Nephron progenitor cell (in vitro differentiated cells): ENCODE measurements at regions not wholly inside any gene's neighbourhood (a gene's known extent, or its start where the extent isn't known, plus 50 kb on each side); places are given as distances from the start of the nearest gene placed in this dataset.
A peak's percentile ranks its signal among the peaks of the same experiment; 100 is the strongest.

Experiments
- DNase-seq: peaks from one replicate; pipeline ENCODE4 v3.0.0; 2021
- H3K27ac Mint-ChIP-seq: 2 replicates; pipeline ENCODE4 v1.8.0; 2021; ENCODE audit warnings: mild to moderate bottlenecking, moderate library complexity, mixed read lengths
- H3K27me3 Mint-ChIP-seq: 2 replicates; pipeline ENCODE4 v1.8.0; 2021; ENCODE audit warnings: mild to moderate bottlenecking, low read depth, mixed read lengths; ENCODE audit not compliant: poor library complexity
- H3K36me3 Mint-ChIP-seq: 2 replicates; pipeline ENCODE4 v1.8.0; 2021; ENCODE audit warnings: low read depth, mixed read lengths
- H3K4me1 Mint-ChIP-seq: 2 replicates; pipeline ENCODE4 v1.8.0; 2021; ENCODE audit warnings: mixed read lengths
- H3K4me3 Mint-ChIP-seq: 2 replicates; pipeline ENCODE4 v1.8.0; 2021; ENCODE audit warnings: mild to moderate bottlenecking, moderate library complexity, mixed read lengths
- H3K9me3 Mint-ChIP-seq: 2 replicates; pipeline ENCODE4 v1.8.0; 2021; ENCODE audit warnings: mild to moderate bottlenecking, moderate library complexity, mixed read lengths
- CTCF ChIP-seq: fragments of 200-600 bp; sonication (generic); IDR thresholded peaks from 2 replicates; pipeline ENCODE4 v1.5.0; 2021; ENCODE audit warnings: antibody characterized with exemption

GRCh38 chr3:159830523-159831154 lies 158.0 kb upstream of the IL12A start:
- Mint-ChIP-seq H3K36me3 (no peaks in the 10 kb centered on the region), H3K27me3 (no peaks in the 10 kb centered on the region), H3K27ac (no peak overlapping the region), H3K4me3 (no peak overlapping the region), H3K9me3 (no peaks in the 10 kb centered on the region), H3K4me1 (peaks cover 12% of the 10 kb centered on the region)
- DNase-seq = no peak
- TF ChIP-seq CTCF = no peak

- Mint-ChIP-seq H3K27ac (no peak overlapping the region), H3K36me3 (no peaks in the 10 kb centered on the region), H3K4me3 (no peak overlapping the region), H3K9me3 (no peaks in the 10 kb centered on the region), H3K4me1 (peaks cover 16% of the 10 kb centered on the region), H3K27me3 (no peaks in the 10 kb centered on the region)
- no peak for DNase-seq
- TF ChIP-seq CTCF = no peak
Observed at GRCh38 chr3:159831466-159831865, 157.2 kb upstream of the IL12A start.

GRCh38 chr3:159832024-159832423 lies 156.6 kb upstream of the IL12A start:
- TF ChIP-seq CTCF = no peak
- Mint-ChIP-seq H3K27ac (no peak overlapping the region), H3K9me3 (no peaks in the 10 kb centered on the region), H3K4me3 (no peak overlapping the region), H3K4me1 (peaks cover 19% of the 10 kb centered on the region), H3K27me3 (no peaks in the 10 kb centered on the region), H3K36me3 (no peaks in the 10 kb centered on the region)
- no peak for DNase-seq

- Mint-ChIP-seq H3K4me3 (no peak overlapping the region), H3K9me3 (no peaks in the 10 kb centered on the region), H3K4me1 (peaks cover 33% of the 10 kb centered on the region), H3K36me3 (no peaks in the 10 kb centered on the region), H3K27me3 (peaks cover 3% of the 10 kb centered on the region), H3K27ac (no peak overlapping the region)
- no peak for DNase-seq
- TF ChIP-seq CTCF = no peak
Observed at GRCh38 chr3:159835126-159835525, 153.5 kb upstream of the IL12A start.

- Mint-ChIP-seq H3K27me3 (peaks cover 6% of the 10 kb centered on the region), H3K36me3 (no peaks in the 10 kb centered on the region), H3K27ac (no peak overlapping the region), H3K4me3 (no peak overlapping the region), H3K9me3 (no peaks in the 10 kb centered on the region), H3K4me1 (peaks cover 46% of the 10 kb centered on the region)
- TF ChIP-seq CTCF = no peak
- DNase-seq = no peak
Observed at GRCh38 chr3:159837725-159838124, 150.9 kb upstream of the IL12A start.

- peaks cover 50% of the 10 kb centered on the region for H3K4me1 Mint-ChIP-seq
- peaks cover 6% of the 10 kb centered on the region for H3K27me3 Mint-ChIP-seq
- no peaks in the 10 kb centered on the region for H3K9me3 Mint-ChIP-seq
- H3K27ac Mint-ChIP-seq = no peak overlapping the region
- H3K4me3 Mint-ChIP-seq = peak overlapping the region; percentile 42
- no peak for DNase-seq
- H3K36me3 Mint-ChIP-seq = no peaks in the 10 kb centered on the region
- TF ChIP-seq CTCF = no peak
Observed at GRCh38 chr3:159838938-159839337, 149.7 kb upstream of the IL12A start.
